ENCODE measurements at regions not wholly inside any gene's neighbourhood (a gene's known extent, or its start where the extent isn't known, plus 50 kb on each side); places are given as distances from the start of the nearest gene placed in this dataset.
A peak's percentile ranks its signal among the peaks of the same experiment; 100 is the strongest.

DNA sequence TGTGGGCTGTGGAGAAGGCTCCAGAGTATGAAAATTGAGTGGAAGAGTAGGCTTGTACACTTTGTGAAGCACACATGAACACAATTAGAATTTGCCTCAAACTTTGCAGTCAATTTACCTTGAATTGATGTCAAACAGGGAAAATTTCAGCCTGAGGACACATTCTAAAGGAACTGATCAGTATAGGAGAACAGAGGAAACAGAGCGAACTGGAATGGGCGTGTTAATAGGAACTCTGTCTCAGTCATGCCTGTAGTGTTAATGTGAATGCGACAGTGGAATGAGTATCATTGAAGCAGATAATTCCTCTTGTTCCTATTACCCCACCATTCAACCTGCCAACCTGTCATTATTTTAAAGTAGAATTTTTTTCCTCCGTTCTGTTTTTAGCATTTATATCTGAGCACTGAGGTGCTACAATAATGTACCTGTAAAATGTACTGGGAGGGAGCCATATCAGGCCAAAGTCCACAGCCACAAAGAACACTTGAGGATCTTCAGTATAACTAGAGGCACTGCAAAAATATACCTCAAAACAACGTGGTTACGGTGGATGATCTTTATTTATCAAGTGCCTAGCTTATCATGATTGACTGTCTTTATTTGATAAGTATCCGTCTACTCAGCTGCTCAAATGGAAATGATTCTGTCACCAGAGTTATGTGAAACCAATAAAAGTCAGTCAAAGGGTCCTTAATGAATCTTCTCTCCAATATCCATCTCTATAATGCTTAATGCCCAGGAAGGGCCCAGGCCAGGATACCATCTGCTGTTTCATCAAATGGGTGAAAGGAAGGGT is 125.3 kb upstream of the STMND1 start:
- no peak for DNase-seq (ENCODE audit: low read depth)

DNA sequence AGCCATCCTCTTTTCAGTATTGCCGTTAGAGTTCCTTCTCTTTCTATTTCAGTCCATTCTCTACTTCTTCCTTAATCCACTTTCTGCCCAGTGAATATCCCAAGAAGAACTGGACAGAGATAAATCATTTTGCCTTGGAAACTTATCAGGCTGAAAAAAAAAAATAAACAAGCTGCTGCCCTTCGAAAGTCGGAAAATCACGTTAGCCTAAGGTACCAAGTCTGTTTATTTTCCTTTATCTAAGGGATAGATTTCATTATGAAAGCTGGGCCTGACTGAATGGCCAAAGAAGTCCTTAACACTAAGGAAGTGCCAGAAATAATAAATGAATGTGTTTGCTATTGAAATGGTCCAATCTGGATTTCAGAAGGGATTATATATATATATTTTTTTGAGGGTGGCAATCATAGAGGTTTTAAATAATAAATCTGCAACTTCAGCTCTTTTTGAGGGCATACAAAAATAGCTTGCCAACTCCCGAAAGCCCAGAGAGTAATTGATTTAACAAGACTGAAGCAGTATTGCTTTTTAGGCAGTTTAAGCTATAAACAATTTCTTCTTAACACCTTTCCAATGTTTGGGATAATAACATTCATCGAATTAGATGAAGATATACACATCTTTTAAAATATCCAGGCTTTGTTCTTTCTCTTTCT is 127.0 kb upstream of the STMND1 start:
- DNase-seq (ENCODE audit: low read depth) = no peak

DNA sequence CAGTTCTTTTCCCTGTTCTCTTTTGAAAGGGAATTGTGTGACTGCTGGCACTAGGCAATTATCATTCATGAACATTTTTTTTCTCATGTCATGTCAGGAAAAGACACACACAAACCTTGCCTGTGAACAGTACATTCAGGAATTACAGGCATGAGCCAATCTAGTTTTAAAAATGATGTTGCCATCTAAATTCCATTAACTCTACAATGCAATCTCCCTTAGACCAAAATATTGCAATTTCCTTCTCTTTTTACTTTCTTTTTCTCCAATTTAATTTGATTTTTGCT is 127.5 kb upstream of the STMND1 start:
- no peak for DNase-seq (ENCODE audit: low read depth)

DNA sequence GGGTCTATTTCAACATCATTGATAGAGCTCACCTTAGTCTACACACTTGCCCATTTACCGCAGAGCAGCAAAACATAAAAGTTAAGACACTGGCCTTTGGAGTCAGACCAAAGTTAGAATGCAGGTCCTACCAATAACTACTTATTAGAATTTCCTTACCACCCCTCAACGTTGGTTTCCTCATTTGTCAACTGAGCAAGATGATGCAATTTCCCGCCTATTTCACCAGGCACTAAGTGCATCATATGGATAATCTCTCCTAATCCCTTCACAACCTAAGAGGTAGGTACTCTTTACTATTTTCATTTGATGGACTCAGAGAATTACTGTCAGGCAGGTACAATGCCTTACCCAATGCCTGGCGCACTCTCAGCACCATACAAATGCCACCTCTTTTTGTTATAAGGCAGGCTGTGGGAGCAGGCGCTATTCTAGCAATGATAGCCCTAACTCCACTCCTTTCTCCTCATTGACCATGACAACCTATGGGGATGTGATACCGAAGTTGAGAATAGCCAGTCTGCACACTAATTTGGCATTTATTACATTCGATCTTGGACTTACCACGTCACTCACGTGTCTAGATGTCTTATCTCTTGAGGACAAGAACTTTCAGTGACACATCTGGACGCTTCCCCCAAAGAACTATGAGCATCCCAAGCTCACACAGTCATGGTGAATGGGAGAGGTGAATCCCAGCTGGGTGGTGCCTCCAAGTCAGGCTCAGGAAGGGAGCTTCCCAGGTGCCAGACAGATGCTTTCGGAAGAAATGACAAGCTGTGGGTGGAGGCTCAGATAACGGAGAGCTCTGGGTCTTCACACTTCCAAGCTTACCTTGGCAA is 128.1 kb upstream of the STMND1 start:
- no peak for DNase-seq (ENCODE audit: low read depth)

DNA sequence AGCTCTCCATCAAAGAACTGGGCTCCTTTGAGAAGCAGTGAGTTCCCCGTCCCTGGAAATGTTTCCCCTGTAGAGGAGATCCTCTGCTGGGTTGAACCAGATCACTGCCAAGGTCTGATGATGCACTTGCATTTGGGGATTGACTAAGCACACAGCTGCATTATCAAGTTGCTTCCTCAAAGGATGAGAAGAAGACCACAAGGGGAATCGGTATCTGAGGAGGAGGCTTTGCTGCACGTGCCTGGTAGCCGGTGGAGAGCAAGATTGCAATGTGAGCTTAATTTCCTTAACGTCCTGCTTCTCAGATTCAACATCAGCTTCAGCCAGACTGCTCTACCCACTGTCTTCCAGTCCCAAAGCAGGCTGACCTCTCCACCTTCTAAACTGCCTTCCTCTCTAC is 128.8 kb upstream of the STMND1 start:
- DNase-seq (ENCODE audit: low read depth) = no peak

DNA sequence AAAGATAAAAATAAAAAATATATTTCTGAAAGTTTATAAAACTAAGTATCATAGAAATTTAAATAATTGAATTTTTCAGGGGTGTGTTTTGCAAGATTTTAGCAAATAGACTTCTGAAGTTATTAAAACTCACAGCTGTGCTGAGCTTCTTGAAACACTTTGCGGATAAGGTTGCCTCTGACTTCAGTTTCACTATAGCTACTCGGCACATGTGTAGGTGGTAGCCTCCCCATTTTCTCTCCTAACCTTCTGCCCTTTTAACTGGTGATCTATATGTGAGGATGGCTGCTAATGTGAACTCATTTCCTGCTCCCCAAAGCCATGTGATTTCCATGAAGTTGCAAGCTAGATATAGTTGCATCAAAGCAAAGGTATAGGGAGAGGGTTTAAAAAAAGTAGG is 129.3 kb upstream of the STMND1 start:
- DNase-seq (ENCODE audit: low read depth) = no peak

DNA sequence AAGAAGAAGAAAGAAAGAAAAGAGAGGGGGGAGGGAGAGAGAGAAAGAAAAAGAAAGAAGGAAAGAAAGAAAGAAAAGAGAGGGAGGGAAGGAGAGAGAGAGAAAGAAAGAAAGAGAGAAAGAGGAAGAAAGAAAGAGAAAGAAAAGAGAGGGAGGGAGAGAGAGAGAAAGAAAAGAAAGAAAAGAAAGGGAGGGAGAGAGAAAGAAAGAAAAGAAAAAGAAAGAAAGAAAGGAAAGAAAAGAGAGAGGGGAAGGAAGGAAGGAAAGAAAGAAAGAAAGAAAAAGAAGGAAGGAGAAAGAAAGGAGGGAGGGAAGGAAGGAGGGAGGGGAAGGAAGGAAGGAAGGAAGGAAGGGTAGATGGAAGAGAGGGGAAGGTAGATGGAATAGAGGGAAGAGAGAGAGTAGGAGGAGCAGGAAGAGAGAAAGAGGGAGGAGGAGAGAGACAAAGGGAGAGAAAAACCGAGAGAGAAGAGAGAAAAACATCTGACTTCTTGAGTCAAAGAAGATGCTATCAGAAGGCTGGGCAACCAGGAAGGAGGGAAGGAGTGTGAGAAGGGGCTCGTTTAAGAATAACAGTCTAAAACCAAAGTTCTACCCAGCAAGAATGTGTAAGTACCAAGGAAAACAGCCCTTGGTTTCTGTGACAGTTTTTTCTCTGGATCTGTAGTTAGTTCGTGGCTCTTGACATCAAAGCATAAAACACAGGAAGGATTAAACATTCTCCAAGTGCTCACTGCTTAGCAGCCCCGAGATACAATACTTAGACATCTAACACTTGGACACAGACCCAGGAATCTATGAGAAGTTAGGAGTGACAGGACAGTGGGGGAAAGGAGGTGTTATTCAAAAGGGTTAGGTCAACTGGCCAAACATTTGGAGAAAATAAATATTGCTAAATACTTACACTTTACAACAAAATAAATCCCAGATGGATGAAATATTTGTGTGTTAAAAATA is 131.9 kb upstream of the STMND1 start:
- DNase-seq (ENCODE audit: low read depth) = no peak

DNA sequence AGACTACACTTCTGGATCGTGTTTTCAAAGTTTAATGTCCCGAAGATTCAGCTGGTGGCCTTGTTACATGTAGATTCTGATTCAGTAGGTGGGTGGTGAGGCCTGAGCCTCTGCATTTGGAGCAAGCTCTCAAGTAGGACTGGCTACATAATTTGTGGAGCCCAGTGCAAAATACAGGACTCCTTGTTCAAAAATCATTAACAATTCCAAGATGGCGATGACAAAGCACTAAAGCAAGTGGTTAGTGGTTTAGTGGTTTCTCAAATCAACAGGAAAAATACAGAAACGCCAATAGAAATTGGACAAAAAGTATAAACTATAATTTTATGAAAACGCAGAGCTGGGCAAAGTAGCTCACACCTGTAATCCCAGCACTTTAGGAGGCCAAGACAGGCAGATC is 133.7 kb upstream of the STMND1 start:
- no peak for DNase-seq (ENCODE audit: low read depth)

DNA sequence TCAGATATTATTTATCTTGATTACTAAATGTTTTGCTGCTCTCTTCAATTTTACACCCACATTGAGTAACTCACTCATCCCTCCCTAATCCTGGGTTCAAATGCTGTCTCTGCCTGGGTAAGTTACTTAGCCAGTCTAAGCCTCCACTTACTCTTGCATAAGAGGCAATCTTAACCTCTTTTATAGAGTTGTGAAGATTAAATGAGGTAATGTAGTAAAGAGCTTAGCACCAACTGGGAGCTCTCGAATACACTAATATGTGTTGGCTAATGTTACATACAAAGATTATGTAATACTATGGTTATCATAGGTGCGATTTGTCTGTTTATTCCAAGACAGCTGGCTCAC is 134.4 kb upstream of the STMND1 start:
- DNase-seq (ENCODE audit: low read depth) = no peak

DNA sequence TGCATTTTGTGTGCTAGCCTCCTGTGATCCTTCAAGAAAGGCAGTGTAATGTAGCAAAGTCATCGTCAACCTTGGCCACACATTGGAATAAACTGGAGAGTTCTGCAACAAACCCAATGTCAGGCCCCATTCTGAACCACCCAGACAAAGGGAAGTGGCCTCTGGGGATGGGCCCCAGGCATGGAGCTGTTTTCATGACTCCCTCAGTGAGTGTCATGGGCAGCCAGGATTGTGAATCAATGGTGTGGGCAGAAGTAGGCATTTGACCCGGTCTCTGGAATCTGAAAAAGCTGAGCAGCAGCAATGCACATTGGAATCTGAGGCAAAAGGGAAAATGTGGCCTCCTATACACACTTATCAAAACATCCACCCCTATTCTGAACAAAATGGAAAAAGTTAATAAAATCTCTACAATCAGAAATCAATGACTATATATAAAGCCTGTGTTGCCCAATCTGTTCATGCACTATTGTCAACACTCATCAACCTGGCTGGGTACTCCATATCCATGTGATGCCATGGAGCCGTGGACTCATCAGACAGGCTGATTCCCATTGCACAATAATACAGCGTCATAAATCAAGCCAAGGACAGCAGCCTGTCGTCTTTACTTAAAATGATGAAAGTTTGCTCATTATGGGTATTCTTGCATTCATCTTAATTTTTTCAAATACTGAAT is 134.9 kb upstream of the STMND1 start:
- DNase-seq (ENCODE audit: low read depth) = peak; percentile 14

DNA sequence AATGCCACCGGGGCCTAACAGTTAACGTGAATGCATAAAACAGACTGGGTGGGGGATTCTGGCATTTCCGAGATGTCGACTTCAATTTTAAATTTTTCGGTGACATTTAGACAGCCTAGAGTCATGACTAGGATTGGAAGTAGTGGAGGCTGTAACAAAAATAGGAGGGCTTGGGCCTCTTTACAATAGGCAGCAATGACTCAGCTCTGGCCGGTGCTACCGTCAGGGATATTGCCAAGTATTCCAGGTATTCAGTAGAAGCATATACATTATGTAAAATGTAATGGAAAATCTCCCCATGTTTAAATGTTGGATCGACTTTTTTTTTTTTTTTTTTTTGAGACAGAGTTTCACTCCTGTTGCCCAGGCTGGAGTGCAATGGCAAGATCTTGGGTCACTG is 136.2 kb upstream of the STMND1 start:
- DNase-seq (ENCODE audit: low read depth) = no peak

DNA sequence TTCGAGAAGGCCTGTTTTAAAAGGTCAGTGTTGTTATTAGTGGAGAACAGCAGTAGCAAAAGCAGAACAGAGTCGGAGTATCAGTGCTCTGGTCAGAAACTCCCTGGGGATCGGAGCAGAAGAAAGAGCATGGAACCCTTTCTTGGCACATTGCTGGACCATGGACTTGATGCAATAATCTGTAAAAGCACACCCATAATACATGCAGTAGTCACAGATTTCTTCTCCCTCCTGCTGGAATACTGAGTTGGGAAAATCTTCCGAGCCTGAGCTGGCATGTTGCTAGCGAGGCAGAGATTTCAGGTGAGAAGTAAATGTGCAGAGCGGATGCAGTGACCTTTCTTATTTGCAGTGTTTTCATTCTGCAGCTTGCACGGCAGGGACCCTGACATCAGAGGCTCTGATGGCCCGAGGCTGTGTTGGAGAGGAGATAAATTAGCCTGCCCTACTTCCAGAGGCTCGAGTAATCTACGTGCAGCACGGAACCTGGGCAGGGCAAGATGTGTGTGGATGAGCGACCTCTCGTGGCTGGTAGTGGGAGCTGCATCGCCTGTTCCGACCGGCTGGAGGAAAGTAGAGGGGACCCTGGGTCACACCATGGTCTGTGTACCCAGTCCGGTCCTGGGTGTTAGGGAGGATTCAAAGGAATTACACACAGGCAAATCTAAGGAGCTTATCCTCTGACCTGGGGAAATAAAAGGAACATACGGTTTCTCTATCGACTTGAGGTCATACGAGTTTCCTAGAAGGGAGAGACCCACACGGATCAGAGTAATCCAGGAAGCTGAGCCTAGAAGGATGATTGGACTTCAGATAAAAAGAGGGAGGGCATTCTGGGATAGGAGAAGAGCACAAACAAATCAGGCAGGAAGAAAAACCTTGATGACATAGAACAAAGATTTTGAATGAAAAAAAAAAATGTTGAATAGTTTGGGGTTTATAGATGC is 137.0 kb upstream of the STMND1 start:
- peak; percentile 53 for DNase-seq (ENCODE audit: low read depth)

DNA sequence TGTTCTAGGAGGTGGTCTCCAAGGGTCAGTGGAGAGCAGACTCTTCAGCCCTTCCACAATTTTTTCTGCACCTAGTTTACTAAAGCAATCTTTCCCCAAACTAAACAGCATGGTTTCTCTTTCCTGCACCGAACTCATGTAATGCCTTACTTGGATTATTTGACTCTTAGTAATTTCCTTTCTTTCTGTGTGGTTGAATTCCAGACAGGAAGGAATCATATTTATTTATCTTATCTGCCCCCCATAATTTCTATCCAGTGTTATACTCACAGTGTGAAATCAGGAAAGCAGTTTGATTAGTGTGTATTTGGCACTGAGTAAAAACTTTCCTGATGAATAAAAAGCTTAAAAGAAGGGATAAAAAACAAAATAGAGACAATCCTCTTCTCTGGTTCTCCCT is 140.3 kb upstream of the STMND1 start:
- no peak for DNase-seq (ENCODE audit: low read depth)

DNA sequence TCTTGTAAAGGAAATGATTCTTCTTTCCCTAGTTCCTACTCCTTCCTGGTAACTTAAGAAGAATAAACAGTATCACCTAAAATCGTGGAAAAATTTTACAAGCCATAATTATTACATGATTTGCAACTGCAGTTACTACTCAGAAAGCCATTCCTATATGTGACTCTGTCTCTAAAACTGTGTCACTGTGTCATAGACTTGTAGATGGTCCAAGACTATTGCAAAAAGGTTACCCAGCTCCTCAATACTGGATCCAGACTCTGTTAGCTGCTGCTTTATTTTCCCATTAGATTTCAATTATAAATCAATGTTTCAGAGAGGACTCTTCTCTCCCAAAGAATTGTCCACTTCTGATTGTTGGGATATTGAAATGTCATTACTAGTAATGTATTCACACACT is 142.1 kb upstream of the STMND1 start:
- DNase-seq (ENCODE audit: low read depth) = no peak

DNA sequence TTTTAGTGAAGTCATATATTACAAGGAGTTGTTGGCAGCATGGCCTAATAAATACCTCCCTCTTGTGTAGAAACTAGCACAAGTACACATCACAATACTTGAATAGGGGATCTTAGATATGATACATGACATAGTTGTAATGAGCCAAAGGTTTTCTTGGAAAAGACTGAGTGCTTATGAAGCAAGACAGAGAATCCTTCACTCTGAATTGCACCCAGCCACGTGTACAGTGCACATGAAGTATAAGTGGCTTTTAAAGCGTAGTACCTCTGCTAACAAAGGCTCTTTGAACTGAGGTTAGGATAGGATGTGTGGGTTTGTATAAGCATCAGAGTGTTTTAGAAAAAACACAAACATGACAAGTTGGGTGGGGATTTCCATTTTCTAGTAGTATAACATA is 145.5 kb upstream of the STMND1 start:
- DNase-seq (ENCODE audit: low read depth) = no peak

DNA sequence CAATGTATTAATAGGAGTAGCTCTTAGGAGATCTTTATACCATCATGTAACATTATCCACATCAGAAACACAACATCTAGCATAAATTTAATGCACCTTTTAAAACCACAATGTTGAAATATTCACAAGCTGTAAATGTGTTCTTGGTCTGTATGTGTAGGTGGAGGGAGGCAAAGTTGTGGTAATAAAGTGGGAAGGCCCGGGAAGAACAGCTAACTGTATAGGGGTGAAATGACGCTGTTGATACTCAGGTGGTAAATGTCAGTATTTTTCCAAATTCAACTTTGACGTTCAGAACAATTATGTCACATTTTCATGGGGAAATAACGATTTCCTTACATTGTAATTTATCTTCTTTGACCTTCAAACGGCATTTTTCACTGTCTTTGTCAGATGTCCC is 146.0 kb upstream of the STMND1 start:
- DNase-seq (ENCODE audit: low read depth) = no peak

DNA sequence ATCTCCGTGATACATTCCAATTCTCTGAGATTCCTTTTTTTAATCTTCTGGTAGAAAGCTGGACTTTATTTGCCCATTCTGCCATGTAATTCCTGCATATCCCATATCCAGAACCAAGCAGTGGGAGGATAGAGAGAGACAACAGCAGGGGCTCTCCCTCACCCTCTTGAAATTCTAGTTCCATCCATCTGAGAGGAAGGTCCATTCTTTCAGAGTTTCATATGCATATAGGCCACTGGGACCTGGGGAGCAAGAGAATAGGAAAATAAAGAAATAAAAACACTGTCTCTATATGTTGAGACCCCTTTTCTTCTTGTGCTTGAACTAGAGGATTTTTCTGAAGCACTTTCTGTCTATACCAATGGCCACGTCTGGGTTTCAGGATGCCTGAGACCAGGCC is 147.9 kb upstream of the STMND1 start:
- no peak for DNase-seq (ENCODE audit: low read depth)

DNA sequence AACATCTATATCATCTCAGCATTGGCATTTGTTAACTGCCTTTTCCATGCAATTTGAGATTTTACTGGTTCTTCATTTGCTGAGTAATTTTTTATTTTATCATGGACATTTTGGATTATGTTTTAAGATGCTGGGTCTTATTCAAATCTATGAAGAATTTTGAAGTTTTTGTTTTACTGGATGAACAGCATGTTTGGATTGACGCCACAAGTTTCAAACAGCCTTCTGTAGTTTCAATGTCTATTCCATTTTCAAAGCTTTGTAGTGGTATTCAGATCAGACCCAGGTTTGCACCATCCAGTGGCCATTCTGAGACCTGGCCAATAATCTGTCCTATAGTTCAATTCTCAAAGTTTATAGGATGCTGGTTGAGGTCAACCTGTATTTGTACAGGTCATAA is 148.4 kb upstream of the STMND1 start:
- no peak for DNase-seq (ENCODE audit: low read depth)

DNA sequence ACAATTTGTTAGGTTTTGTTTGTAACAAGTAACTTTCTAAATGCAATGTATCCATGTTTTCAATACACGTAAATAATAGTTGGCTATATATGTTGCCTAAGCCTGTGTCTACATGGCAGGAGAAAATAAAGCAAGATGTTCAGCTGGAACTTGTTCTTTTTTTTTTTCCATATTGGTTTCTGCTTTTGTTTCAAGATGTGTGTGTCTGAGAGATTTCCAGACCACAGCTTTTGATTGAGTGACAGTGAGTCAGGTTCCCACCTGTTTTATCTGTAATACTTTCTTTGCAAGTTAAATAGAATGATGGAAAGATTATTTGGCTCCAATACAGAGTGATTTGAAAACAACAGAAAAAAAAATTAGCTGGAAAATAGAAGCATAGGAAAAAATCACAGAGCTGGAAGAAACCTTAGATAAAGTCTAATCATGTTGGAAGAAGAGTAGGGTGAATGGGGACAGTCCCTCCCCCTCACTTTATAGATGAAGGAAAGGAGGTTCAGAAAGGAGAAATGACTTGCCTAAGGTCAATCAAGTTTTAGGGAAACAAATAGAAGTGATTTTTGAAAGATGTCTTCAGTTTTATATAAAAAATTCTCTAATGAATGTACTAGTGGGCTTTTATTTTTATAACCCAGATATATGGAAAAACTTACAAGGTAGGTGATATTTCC is 150.9 kb upstream of the STMND1 start:
- no peak for DNase-seq (ENCODE audit: low read depth)

DNA sequence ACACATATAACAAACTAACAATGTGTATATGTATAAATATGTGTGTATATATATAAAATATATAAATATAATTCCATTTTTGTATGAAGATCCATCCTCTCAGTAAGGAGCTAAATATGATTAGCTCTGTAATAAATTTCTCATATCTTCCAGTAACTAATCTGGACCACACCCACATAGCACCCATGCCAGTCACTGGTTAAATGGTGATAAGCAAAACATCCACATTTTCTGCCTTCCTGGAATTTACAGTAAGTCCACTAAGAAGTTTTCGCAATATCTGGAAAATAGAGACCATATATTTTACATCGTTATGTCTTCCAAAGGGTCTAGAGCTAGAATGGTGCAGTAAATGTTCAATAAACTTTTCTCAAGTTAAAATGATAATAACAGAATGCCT is 151.5 kb upstream of the STMND1 start:
- no peak for DNase-seq (ENCODE audit: low read depth)

All from renal cortical epithelial cell (primary cell).